ENCODE measurements at regions not wholly inside any gene's neighbourhood (a gene's known extent, or its start where the extent isn't known, plus 50 kb on each side); places are given as distances from the start of the nearest gene placed in this dataset.
"Not testable (repeated sequence)": the region's sequence is repeated elsewhere in the genome, so short reads cannot be mapped to it uniquely, and the experiment has no call there.

- no peak for DNase-seq
These were observed 260.9 kb downstream of the TFAP2C start for GRCh38 chr20:56890011-56890410.

- no peak for DNase-seq
These were observed 264.3 kb downstream of the TFAP2C start for GRCh38 chr20:56893226-56893917.

- no peak for DNase-seq
These were observed 267.3 kb downstream of the TFAP2C start for GRCh38 chr20:56896447-56896846.

GRCh38 chr20:56897318-56897957, 268.3 kb downstream of the TFAP2C start:
- DNase-seq, result no peak

- no peak for DNase-seq
These were observed 268.8 kb downstream of the TFAP2C start for GRCh38 chr20:56897958-56898349.

GRCh38 chr20:56899506-56899905, 270.4 kb downstream of the TFAP2C start:
- DNase-seq, result no peak

- no peak for DNase-seq
These were observed 271.1 kb downstream of the TFAP2C start for GRCh38 chr20:56900252-56900651.

- no peak for DNase-seq
These were observed 274.3 kb downstream of the TFAP2C start for GRCh38 chr20:56903421-56903820.

- DNase-seq, result no peak
These were observed 274.8 kb downstream of the TFAP2C start for GRCh38 chr20:56903858-56904257.

- DNase-seq, result no peak
These were observed 281.0 kb downstream of the TFAP2C start for GRCh38 chr20:56909918-56910714.

- DNase-seq, result no peak
These were observed 282.8 kb downstream of the TFAP2C start for GRCh38 chr20:56911946-56912345.

GRCh38 chr20:56914532-56914931, 285.4 kb downstream of the TFAP2C start:
- no peak for DNase-seq

GRCh38 chr20:56916345-56916622, 287.2 kb downstream of the TFAP2C start:
- DNase-seq, result no peak

- DNase-seq, result not testable (repeated sequence)
These were observed 290.9 kb downstream of the TFAP2C start for GRCh38 chr20:56920041-56920440.

- DNase-seq, result no peak
These were observed 293.4 kb downstream of the TFAP2C start for GRCh38 chr20:56922497-56922896.

- DNase-seq, result no peak
These were observed 295.4 kb downstream of the TFAP2C start for GRCh38 chr20:56924292-56925081.

- DNase-seq, result no peak
These were observed 296.1 kb downstream of the TFAP2C start for GRCh38 chr20:56925082-56925830.

- DNase-seq, result no peak
These were observed 296.7 kb downstream of the TFAP2C start for GRCh38 chr20:56925831-56926170.

- no peak for DNase-seq
These were observed 297.4 kb downstream of the TFAP2C start for GRCh38 chr20:56926501-56926900.

GRCh38 chr20:56927127-56927526, 298.0 kb downstream of the TFAP2C start:
- no peak for DNase-seq

- no peak for DNase-seq
These were observed 298.9 kb downstream of the TFAP2C start for GRCh38 chr20:56928007-56928406.

- DNase-seq, result no peak
These were observed 300.5 kb downstream of the TFAP2C start for GRCh38 chr20:56929606-56930005.

- DNase-seq, result no peak
These were observed 301.8 kb downstream of the TFAP2C start for GRCh38 chr20:56930876-56931275.

All from NCI-H226 (cell line).